ENCODE measurements at regions not wholly inside any gene's neighbourhood (a gene's known extent, or its start where the extent isn't known, plus 50 kb on each side); places are given as distances from the start of the nearest gene placed in this dataset.

DNA sequence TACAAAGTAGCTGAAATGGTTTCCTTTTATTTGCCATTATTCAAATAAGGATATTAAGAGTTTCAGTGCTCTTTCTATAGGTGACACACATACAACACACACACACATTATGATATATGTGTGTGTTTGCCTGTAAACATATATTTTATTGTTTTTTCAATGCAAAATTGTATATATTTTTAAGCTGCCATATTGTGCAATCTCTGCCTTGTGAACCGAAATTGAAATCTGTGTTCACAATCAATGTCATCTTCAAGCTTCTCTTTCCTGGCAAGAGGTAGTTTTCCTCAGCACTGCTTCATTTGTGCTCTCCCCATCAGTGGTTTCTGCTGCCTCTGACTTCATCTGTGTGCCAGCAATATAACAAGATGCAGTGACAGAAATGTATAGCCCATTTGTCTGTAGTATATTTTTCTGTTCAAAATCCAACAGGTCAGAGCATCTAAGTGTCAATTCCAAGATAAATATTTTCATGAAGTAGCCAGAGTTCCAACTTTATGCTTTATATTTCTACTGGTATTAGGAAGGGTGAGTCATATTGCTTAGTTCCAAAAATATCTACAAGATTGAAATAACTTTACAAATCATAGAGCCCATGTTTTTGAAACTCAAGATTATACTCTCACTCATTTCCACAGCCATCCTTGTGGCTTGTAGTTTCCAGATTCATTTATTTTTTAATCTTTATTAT, 1704.8 kb upstream of the CDH9 start:
- H3K36me3 ChIP-seq, result no peaks in the 10 kb centered on the region
- TF ChIP-seq CTCF (IDR thresholded peaks at IDR 0.05) (no peak), POLR2AphosphoS5 (IDR thresholded peaks at IDR 0.05; ENCODE audit: insufficient read depth in 1 of 2, low read depth in 1 of 2) (no peak), POLR2A (IDR thresholded peaks at IDR 0.05) (no peak)
- no peaks in the 10 kb centered on the region for H3K27me3 ChIP-seq
- H3K4me1 ChIP-seq, result no peaks in the 10 kb centered on the region
- no peak overlapping the region for H3K27ac ChIP-seq
- H3K9me3 ChIP-seq, result no peaks in the 10 kb centered on the region
- DNase-seq (ENCODE audit: extremely low spot score in 2 of 2), result no peak
- intact Hi-C loops (cut with DNase I), result no loop called here
- H3K4me3 ChIP-seq, result no peak overlapping the region

- no peaks in the 10 kb centered on the region for H3K36me3 ChIP-seq
- H3K4me3 ChIP-seq, result no peak overlapping the region
- no peak overlapping the region for H3K27ac ChIP-seq
- no peaks in the 10 kb centered on the region for H3K9me3 ChIP-seq
- intact Hi-C loops (cut with DNase I), result no loop called here
- H3K27me3 ChIP-seq, result no peaks in the 10 kb centered on the region
- no peak for DNase-seq (ENCODE audit: extremely low spot score in 2 of 2)
- no peaks in the 10 kb centered on the region for H3K4me1 ChIP-seq
- no peak for TF ChIP-seq CTCF (IDR thresholded peaks at IDR 0.05)
- no peak for TF ChIP-seq POLR2A (IDR thresholded peaks at IDR 0.05)
These were observed 1699.3 kb upstream of the CDH9 start for GRCh38 chr5:28737682-28738081.

- no peak overlapping the region for H3K27ac ChIP-seq
- intact Hi-C loops (cut with DNase I), result no loop called here
- H3K4me3 ChIP-seq, result no peak overlapping the region
- no peaks in the 10 kb centered on the region for H3K27me3 ChIP-seq
- no peaks in the 10 kb centered on the region for H3K4me1 ChIP-seq
- TF ChIP-seq POLR2A (IDR thresholded peaks at IDR 0.05), result no peak
- TF ChIP-seq POLR2AphosphoS5 (IDR thresholded peaks at IDR 0.05; ENCODE audit: insufficient read depth in 1 of 2, low read depth in 1 of 2), result no peak
- no peak for TF ChIP-seq CTCF (IDR thresholded peaks at IDR 0.05)
- DNase-seq (ENCODE audit: extremely low spot score in 2 of 2), result no peak
- H3K36me3 ChIP-seq, result no peaks in the 10 kb centered on the region
- no peaks in the 10 kb centered on the region for H3K9me3 ChIP-seq
These were observed 1698.8 kb upstream of the CDH9 start for GRCh38 chr5:28737222-28737621.

GRCh38 chr5:28734396-28734795, 1696.0 kb upstream of the CDH9 start:
- intact Hi-C loops (cut with DNase I), result no loop called here
- TF ChIP-seq POLR2AphosphoS5 (IDR thresholded peaks at IDR 0.05; ENCODE audit: insufficient read depth in 1 of 2, low read depth in 1 of 2), result no peak
- TF ChIP-seq POLR2A (IDR thresholded peaks at IDR 0.05), result no peak
- TF ChIP-seq CTCF (IDR thresholded peaks at IDR 0.05), result no peak

DNA sequence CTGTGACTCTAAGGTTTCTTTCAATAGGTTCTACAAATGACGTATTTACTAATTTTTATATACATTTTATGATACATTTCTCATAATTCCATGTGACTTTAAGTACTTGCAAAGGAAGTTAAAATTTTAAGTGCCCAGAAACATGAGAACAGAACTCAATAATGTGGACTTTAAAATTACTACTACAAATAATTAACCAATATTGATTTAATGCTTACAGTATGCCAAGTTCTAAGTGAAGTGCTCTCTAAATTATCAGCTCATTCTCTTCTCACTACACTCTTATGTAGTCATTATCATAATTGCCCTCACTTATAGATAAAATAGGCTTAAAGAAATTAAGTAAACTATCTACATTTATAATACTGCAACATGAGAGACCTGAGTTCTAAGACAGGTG, 1690.7 kb upstream of the CDH9 start:
- Histone ChIP-seq H3K4me1 (no peaks in the 10 kb centered on the region), H3K4me3 (no peak overlapping the region)
- TF ChIP-seq POLR2A (IDR thresholded peaks at IDR 0.05), result no peak
- no peak for TF ChIP-seq CTCF (IDR thresholded peaks at IDR 0.05)
- no peak for TF ChIP-seq POLR2AphosphoS5 (IDR thresholded peaks at IDR 0.05; ENCODE audit: insufficient read depth in 1 of 2, low read depth in 1 of 2)

More at GRCh38 chr5:28734396-28734795, 1696.0 kb upstream of the CDH9 start:
- Histone ChIP-seq H3K27ac (no peak overlapping the region), H3K36me3 (no peaks in the 10 kb centered on the region), H3K27me3 (no peaks in the 10 kb centered on the region), H3K9me3 (no peaks in the 10 kb centered on the region), H3K4me3 (no peak overlapping the region), H3K4me1 (no peaks in the 10 kb centered on the region)
- no peak for DNase-seq (ENCODE audit: extremely low spot score in 2 of 2)

More for the DNA sequence above, 1690.7 kb upstream of the CDH9 start:
- Histone ChIP-seq H3K36me3 (no peaks in the 10 kb centered on the region), H3K27me3 (no peaks in the 10 kb centered on the region), H3K9me3 (no peaks in the 10 kb centered on the region), H3K27ac (no peak overlapping the region)
- DNase-seq (ENCODE audit: extremely low spot score in 2 of 2), result no peak
- intact Hi-C loops (cut with DNase I), result no loop called here
